ENCODE measurements at regions not wholly inside any gene's neighbourhood (a gene's known extent, or its start where the extent isn't known, plus 50 kb on each side); places are given as distances from the start of the nearest gene placed in this dataset.
"Not testable (repeated sequence)": the region's sequence is repeated elsewhere in the genome, so short reads cannot be mapped to it uniquely, and the experiment has no call there.

DNA sequence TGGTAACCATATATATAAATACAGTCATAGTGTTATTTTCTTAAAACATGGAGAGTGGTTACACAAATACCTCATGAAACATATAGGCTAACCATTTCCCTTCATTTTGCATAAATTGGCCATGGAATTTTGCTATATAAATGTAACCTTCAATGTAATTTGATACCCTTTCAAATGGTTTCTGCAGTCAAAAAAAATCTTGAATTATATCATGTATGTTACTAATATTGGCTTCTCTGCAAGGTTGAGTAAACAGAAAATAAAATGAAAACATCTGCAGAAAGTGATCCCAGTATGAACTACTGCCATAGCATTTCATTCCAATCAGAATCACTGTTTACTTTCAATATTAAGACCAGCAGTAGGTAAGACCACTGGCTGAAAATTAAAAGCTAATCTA lies 1165.9 kb upstream of the TENM3 start:
- H3K4me1 ChIP-seq (ENCODE audit: control insufficient read depth in 1 of 2, insufficient read depth in 2 of 2, low read length in 2 of 2), result no peaks in the 10 kb centered on the region
- no peak overlapping the region for H3K27ac ChIP-seq (ENCODE audit: low read depth, low read length)
- H3K27me3 ChIP-seq (ENCODE audit: control insufficient read depth in 1 of 2, insufficient read depth in 2 of 2, low read length in 2 of 2), result no peaks in the 10 kb centered on the region
- peaks cover 2 to 7% of the 10 kb centered on the region in 2 donors for H3K9me3 ChIP-seq (ENCODE audit: control insufficient read depth in 1 of 2, low read length in 2 of 2)
- no peak overlapping the region for H3K4me3 ChIP-seq (ENCODE audit: low read depth in 1 of 2, low read length in 2 of 2)
- no peak overlapping the region for H3K9ac ChIP-seq (ENCODE audit: low read depth in 1 of 2, low read length in 2 of 2)
- H3K36me3 ChIP-seq (ENCODE audit: control insufficient read depth in 1 of 2, insufficient read depth in 2 of 2, low read length in 2 of 2), result no peaks in the 10 kb centered on the region

DNA sequence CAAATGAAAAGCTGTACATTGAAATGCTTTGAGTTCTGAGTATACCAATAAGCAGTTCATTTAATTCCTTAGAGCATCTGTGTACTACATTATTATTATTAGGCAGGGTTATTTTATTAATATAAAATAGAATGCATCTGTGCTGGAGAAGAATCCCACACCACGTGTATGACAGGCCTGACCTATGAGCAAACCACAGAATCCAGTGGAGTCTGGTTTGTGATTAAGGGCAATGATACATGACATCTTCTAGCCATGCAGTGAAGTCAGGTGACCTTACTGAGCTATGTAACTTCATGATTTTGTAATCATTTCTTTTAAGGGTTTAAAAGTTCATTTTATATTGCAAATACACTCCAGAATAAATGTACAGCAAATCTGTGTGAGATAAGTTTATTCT lies 1165.0 kb upstream of the TENM3 start:
- Histone ChIP-seq H3K36me3 (ENCODE audit: control insufficient read depth in 1 of 2, insufficient read depth in 2 of 2, low read length in 2 of 2) (no peaks in the 10 kb centered on the region), H3K9me3 (ENCODE audit: control insufficient read depth in 1 of 2, low read length in 2 of 2) (peaks cover 2 to 7% of the 10 kb centered on the region in 2 donors)

DNA sequence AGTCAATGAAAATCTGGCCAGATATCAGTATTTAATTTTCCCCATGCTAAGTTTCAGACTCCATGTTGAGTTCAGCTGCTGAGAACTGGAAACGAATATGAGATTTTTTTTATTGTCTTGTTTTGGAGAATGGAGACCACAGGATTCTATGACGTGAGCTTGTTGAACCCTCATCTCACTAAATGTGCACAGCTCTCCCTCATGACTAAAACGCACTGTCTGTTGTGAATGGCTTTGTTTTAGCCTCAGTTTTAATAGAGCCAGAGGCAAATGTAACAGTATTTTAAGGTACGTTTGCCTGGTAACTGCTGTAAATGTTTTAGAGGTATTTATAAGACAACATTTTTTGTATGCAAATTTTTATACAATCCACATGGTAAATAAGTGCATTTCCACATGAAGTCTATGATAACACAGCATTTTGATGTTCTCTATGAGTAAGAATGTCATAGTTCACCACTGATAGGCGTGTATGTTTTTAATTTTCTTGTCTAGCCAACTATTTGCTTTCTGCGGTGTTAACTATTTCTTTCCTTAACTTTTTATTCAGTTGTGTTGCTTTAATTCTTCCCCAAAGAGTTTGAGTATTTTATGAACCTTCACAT lies 1159.3 kb upstream of the TENM3 start:
- Histone ChIP-seq H3K36me3 (ENCODE audit: control insufficient read depth in 1 of 2, insufficient read depth in 2 of 2, low read length in 2 of 2) (no peaks in the 10 kb centered on the region), H3K9ac (ENCODE audit: low read depth in 1 of 2, low read length in 2 of 2) (no peak overlapping the region), H3K27me3 (ENCODE audit: control insufficient read depth in 1 of 2, insufficient read depth in 2 of 2, low read length in 2 of 2) (no peaks in the 10 kb centered on the region), H3K4me1 (ENCODE audit: control insufficient read depth in 1 of 2, insufficient read depth in 2 of 2, low read length in 2 of 2) (no peaks in the 10 kb centered on the region), H3K9me3 (ENCODE audit: control insufficient read depth in 1 of 2, low read length in 2 of 2) (no peaks in the 10 kb centered on the region), H3K27ac (ENCODE audit: low read depth, low read length) (no peak overlapping the region), H3K4me3 (ENCODE audit: low read depth in 1 of 2, low read length in 2 of 2) (no peak overlapping the region)

More for the DNA sequence above, 1165.0 kb upstream of the TENM3 start:
- H3K9ac ChIP-seq (ENCODE audit: low read depth in 1 of 2, low read length in 2 of 2), result no peak overlapping the region
- H3K4me1 ChIP-seq (ENCODE audit: control insufficient read depth in 1 of 2, insufficient read depth in 2 of 2, low read length in 2 of 2), result no peaks in the 10 kb centered on the region
- H3K4me3 ChIP-seq (ENCODE audit: low read depth in 1 of 2, low read length in 2 of 2), result no peak overlapping the region
- no peaks in the 10 kb centered on the region for H3K27me3 ChIP-seq (ENCODE audit: control insufficient read depth in 1 of 2, insufficient read depth in 2 of 2, low read length in 2 of 2)
- no peak overlapping the region for H3K27ac ChIP-seq (ENCODE audit: low read depth, low read length)

DNA sequence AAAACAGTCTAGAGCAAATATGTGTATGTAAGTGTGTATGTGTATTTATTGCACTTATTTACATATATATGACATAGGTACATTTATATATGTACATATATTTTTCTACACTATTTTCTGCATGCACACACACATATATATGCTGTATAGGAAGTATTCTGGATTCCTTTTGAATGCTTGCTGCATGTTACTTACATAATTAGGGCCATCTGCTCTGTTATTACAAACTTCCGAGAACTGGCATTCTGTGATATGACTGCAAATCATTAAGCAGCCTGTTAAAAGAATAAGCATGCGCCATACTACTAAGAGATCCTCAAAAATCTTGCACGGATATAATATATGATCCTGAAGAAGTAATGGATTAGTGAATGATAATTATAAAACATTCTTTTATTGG lies 1157.6 kb upstream of the TENM3 start:
- Histone ChIP-seq H3K27ac (ENCODE audit: low read depth, low read length) (no peak overlapping the region), H3K9me3 (ENCODE audit: control insufficient read depth in 1 of 2, low read length in 2 of 2) (no peaks in the 10 kb centered on the region), H3K4me3 (ENCODE audit: low read depth in 1 of 2, low read length in 2 of 2) (no peak overlapping the region), H3K27me3 (ENCODE audit: control insufficient read depth in 1 of 2, insufficient read depth in 2 of 2, low read length in 2 of 2) (no peaks in the 10 kb centered on the region), H3K9ac (ENCODE audit: low read depth in 1 of 2, low read length in 2 of 2) (no peak overlapping the region), H3K4me1 (ENCODE audit: control insufficient read depth in 1 of 2, insufficient read depth in 2 of 2, low read length in 2 of 2) (no peaks in the 10 kb centered on the region), H3K36me3 (ENCODE audit: control insufficient read depth in 1 of 2, insufficient read depth in 2 of 2, low read length in 2 of 2) (no peaks in the 10 kb centered on the region)

DNA sequence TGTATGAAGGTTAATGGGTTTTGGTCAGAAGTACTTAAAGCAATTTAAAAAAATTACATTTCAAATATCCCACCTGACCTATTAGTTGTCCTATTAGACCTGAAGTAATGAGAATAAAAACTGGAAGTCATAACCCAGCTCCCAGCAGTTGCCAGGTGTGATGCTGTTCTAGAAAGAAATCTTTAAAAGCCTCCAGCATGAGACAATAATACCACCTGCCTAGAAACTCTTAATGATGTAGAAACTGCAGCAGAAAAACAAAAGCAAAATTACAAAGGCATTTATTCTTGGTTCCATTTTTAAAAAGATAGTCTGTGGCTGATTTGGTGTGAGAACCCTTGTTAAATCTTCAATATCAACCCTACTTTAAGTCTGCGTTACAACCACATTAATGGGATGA lies 1137.7 kb upstream of the TENM3 start:
- no peaks in the 10 kb centered on the region for H3K9me3 ChIP-seq (ENCODE audit: control insufficient read depth in 1 of 2, low read length in 2 of 2)
- H3K9ac ChIP-seq (ENCODE audit: low read depth in 1 of 2, low read length in 2 of 2), result no peak overlapping the region
- H3K27me3 ChIP-seq (ENCODE audit: control insufficient read depth in 1 of 2, insufficient read depth in 2 of 2, low read length in 2 of 2), result no peaks in the 10 kb centered on the region
- no peak overlapping the region for H3K4me3 ChIP-seq (ENCODE audit: low read depth in 1 of 2, low read length in 2 of 2)
- no peaks in the 10 kb centered on the region for H3K36me3 ChIP-seq (ENCODE audit: control insufficient read depth in 1 of 2, insufficient read depth in 2 of 2, low read length in 2 of 2)
- no peak overlapping the region for H3K27ac ChIP-seq (ENCODE audit: low read depth, low read length)
- no peaks in the 10 kb centered on the region for H3K4me1 ChIP-seq (ENCODE audit: control insufficient read depth in 1 of 2, insufficient read depth in 2 of 2, low read length in 2 of 2)

DNA sequence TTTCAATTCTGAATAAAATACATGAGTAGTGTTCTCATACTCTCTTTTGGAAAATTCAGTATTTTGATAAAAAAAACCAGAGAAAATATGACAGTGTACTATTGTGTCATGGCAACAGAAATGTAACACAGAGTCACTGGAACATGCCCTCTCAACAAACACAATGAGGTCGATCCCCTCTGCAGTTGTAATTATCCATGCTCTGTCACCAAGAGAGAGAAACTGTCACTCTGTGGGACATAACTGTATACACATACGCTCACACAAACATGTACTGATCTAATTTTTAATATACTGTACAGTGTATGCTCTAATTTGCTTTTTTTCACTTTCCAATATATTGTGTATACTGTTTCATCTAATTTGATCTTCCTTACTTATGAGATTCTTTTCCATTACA lies 1136.8 kb upstream of the TENM3 start:
- Histone ChIP-seq H3K9me3 (ENCODE audit: control insufficient read depth in 1 of 2, low read length in 2 of 2) (no peaks in the 10 kb centered on the region), H3K27ac (ENCODE audit: low read depth, low read length) (no peak overlapping the region), H3K36me3 (ENCODE audit: control insufficient read depth in 1 of 2, insufficient read depth in 2 of 2, low read length in 2 of 2) (no peaks in the 10 kb centered on the region), H3K9ac (ENCODE audit: low read depth in 1 of 2, low read length in 2 of 2) (no peak overlapping the region), H3K27me3 (ENCODE audit: control insufficient read depth in 1 of 2, insufficient read depth in 2 of 2, low read length in 2 of 2) (no peaks in the 10 kb centered on the region), H3K4me3 (ENCODE audit: low read depth in 1 of 2, low read length in 2 of 2) (no peak overlapping the region), H3K4me1 (ENCODE audit: control insufficient read depth in 1 of 2, insufficient read depth in 2 of 2, low read length in 2 of 2) (no peaks in the 10 kb centered on the region)

DNA sequence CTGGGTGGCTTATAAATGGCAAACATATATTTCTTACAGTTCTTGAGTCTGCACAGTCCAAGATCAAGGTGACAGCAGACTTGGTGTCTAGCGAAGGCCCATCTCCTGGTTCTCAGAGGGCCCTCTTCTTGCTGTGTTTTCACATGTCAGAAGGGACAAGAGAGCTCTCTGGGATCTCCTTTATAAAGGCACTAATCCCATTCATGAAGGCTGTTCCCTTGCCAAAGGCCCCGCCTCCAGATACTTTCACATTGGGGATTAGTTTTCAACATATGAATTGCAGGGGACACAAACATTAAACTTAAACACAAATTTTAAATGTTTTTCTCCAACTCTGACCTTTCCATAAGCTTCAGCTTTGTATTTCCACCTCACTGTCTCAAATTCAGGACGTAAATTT lies 1135.0 kb upstream of the TENM3 start:
- no peak overlapping the region for H3K27ac ChIP-seq (ENCODE audit: low read depth, low read length)
- H3K9me3 ChIP-seq (ENCODE audit: control insufficient read depth in 1 of 2, low read length in 2 of 2), result no peaks in the 10 kb centered on the region

DNA sequence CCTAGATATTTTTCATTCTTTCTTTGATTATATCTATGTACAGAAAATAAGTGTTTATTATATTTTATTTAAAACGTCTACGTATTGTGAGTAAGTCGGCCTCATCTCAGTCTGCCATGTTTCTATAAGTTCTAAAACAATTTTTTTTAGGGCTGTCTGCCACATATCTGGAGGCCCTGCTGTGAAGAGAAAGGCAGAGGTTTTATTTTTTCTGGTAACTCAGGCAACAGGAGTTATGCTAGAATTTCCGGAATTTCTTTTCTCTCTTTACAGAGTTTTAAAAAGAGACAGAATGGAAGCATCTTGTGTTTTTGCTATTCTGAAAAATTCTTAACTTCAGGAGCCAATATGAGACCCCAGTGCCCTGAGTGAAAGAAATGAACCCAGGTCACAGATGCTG lies 1124.0 kb upstream of the TENM3 start:
- no peaks in the 10 kb centered on the region for H3K4me1 ChIP-seq (ENCODE audit: control insufficient read depth in 1 of 2, insufficient read depth in 2 of 2, low read length in 2 of 2)
- H3K27ac ChIP-seq (ENCODE audit: low read depth, low read length), result no peak overlapping the region
- H3K4me3 ChIP-seq (ENCODE audit: low read depth in 1 of 2, low read length in 2 of 2), result no peak overlapping the region
- no peak overlapping the region for H3K9ac ChIP-seq (ENCODE audit: low read depth in 1 of 2, low read length in 2 of 2)
- no peaks in the 10 kb centered on the region for H3K36me3 ChIP-seq (ENCODE audit: control insufficient read depth in 1 of 2, insufficient read depth in 2 of 2, low read length in 2 of 2)
- no peaks in the 10 kb centered on the region for H3K27me3 ChIP-seq (ENCODE audit: control insufficient read depth in 1 of 2, insufficient read depth in 2 of 2, low read length in 2 of 2)
- H3K9me3 ChIP-seq (ENCODE audit: control insufficient read depth in 1 of 2, low read length in 2 of 2), result no peaks in the 10 kb centered on the region

More for the DNA sequence above, 1135.0 kb upstream of the TENM3 start:
- no peaks in the 10 kb centered on the region for H3K36me3 ChIP-seq (ENCODE audit: control insufficient read depth in 1 of 2, insufficient read depth in 2 of 2, low read length in 2 of 2)
- H3K9ac ChIP-seq (ENCODE audit: low read depth in 1 of 2, low read length in 2 of 2), result no peak overlapping the region
- no peak overlapping the region for H3K4me3 ChIP-seq (ENCODE audit: low read depth in 1 of 2, low read length in 2 of 2)
- no peaks in the 10 kb centered on the region for H3K27me3 ChIP-seq (ENCODE audit: control insufficient read depth in 1 of 2, insufficient read depth in 2 of 2, low read length in 2 of 2)
- no peaks in the 10 kb centered on the region for H3K4me1 ChIP-seq (ENCODE audit: control insufficient read depth in 1 of 2, insufficient read depth in 2 of 2, low read length in 2 of 2)

DNA sequence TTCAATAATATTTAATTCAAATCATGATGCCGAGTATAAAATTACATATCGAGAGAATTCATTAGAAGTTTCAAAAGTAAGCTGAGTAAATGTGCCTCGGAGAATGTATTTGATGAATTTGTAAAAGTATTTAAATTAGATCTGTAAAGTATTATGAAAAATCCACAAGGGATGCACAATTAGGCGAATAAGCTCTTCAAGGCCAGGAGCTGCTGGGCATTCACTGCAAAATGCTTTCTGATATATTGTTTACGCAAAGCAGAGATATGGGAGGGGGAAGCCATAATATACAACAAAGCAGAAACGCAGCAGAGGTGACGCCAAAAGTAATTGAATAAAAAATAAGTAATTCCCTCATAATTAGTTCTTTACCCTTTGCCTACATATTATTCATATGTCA lies 1121.5 kb upstream of the TENM3 start:
- no peak overlapping the region for H3K27ac ChIP-seq (ENCODE audit: low read depth, low read length)
- H3K9me3 ChIP-seq (ENCODE audit: control insufficient read depth in 1 of 2, low read length in 2 of 2), result no peaks in the 10 kb centered on the region
- no peaks in the 10 kb centered on the region for H3K36me3 ChIP-seq (ENCODE audit: control insufficient read depth in 1 of 2, insufficient read depth in 2 of 2, low read length in 2 of 2)
- H3K4me1 ChIP-seq (ENCODE audit: control insufficient read depth in 1 of 2, insufficient read depth in 2 of 2, low read length in 2 of 2), result no peaks in the 10 kb centered on the region
- no peak overlapping the region for H3K9ac ChIP-seq (ENCODE audit: low read depth in 1 of 2, low read length in 2 of 2)
- H3K27me3 ChIP-seq (ENCODE audit: control insufficient read depth in 1 of 2, insufficient read depth in 2 of 2, low read length in 2 of 2), result no peaks in the 10 kb centered on the region
- no peak overlapping the region for H3K4me3 ChIP-seq (ENCODE audit: low read depth in 1 of 2, low read length in 2 of 2)

DNA sequence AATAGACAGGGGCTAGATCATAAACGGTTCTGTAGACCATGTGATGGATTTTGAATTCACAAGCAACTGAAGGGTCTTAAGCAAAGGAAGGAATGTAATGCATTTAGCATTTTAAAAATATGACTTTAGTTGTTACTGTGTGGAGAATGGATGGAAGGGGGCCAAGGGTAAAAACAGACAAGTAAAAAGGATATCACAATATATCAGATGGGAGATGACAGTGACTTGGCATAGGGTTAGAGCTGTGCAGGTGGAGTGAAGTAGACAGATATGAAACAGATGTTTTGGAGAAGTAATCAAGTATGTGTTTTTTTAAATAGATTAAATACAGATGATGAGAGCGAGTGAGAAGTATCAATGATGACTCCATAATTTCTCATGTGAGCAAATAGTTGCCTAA lies 1116.0 kb upstream of the TENM3 start:
- H3K4me3 ChIP-seq (ENCODE audit: low read depth in 1 of 2, low read length in 2 of 2), result no peak overlapping the region
- H3K27me3 ChIP-seq (ENCODE audit: control insufficient read depth in 1 of 2, insufficient read depth in 2 of 2, low read length in 2 of 2), result no peaks in the 10 kb centered on the region
- no peak overlapping the region for H3K27ac ChIP-seq (ENCODE audit: low read depth, low read length)
- no peaks in the 10 kb centered on the region for H3K36me3 ChIP-seq (ENCODE audit: control insufficient read depth in 1 of 2, insufficient read depth in 2 of 2, low read length in 2 of 2)
- H3K9ac ChIP-seq (ENCODE audit: low read depth in 1 of 2, low read length in 2 of 2), result no peak overlapping the region
- no peaks in the 10 kb centered on the region for H3K4me1 ChIP-seq (ENCODE audit: control insufficient read depth in 1 of 2, insufficient read depth in 2 of 2, low read length in 2 of 2)
- peaks cover 3 to 4% of the 10 kb centered on the region in 2 donors for H3K9me3 ChIP-seq (ENCODE audit: control insufficient read depth in 1 of 2, low read length in 2 of 2)

DNA sequence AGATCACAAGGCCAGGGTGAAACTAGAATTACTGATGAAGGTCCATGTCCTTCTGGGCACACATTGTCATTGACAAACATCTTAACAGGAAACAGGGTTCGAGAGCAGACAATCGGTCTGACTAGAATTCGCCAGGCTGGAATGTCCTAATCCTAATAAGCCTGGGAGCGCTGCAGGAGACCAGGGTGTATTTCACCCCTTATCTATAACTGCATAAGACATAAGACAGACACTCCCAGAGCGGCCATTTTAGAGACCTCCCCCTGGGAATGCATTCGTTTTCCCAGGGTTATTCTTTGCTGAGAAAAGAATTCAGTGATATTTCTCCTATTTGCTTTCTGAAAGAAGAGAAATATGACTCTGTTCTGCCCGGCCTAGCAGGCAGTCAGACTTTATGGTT lies 1112.9 kb upstream of the TENM3 start:
- not testable (repeated sequence) for H3K27me3 ChIP-seq (ENCODE audit: control insufficient read depth in 1 of 2, insufficient read depth in 2 of 2, low read length in 2 of 2); H3K9me3 ChIP-seq (ENCODE audit: control insufficient read depth in 1 of 2, low read length in 2 of 2); H3K27ac ChIP-seq (ENCODE audit: low read depth, low read length); H3K9ac ChIP-seq (ENCODE audit: low read depth in 1 of 2, low read length in 2 of 2); H3K4me3 ChIP-seq (ENCODE audit: low read depth in 1 of 2, low read length in 2 of 2); H3K4me1 ChIP-seq (ENCODE audit: control insufficient read depth in 1 of 2, insufficient read depth in 2 of 2, low read length in 2 of 2); H3K36me3 ChIP-seq (ENCODE audit: control insufficient read depth in 1 of 2, insufficient read depth in 2 of 2, low read length in 2 of 2)
